GM21737 (cell line): ENCODE measurements at regions not wholly inside any gene's neighbourhood (a gene's known extent, or its start where the extent isn't known, plus 50 kb on each side); places are given as distances from the start of the nearest gene placed in this dataset.
A peak's percentile ranks its signal among the peaks of the same experiment; 100 is the strongest.
"Not testable (repeated sequence)": the region's sequence is repeated elsewhere in the genome, so short reads cannot be mapped to it uniquely, and the experiment has no call there.

Experiments used
- ATAC-seq: cut with Tn5 transposase; IDR thresholded peaks from one replicate; pipeline ENCODE4 v1.9.1; 2021; ENCODE audit warnings: mild to moderate bottlenecking, moderate library complexity; ENCODE audit not compliant: unreplicated experiment

DNA sequence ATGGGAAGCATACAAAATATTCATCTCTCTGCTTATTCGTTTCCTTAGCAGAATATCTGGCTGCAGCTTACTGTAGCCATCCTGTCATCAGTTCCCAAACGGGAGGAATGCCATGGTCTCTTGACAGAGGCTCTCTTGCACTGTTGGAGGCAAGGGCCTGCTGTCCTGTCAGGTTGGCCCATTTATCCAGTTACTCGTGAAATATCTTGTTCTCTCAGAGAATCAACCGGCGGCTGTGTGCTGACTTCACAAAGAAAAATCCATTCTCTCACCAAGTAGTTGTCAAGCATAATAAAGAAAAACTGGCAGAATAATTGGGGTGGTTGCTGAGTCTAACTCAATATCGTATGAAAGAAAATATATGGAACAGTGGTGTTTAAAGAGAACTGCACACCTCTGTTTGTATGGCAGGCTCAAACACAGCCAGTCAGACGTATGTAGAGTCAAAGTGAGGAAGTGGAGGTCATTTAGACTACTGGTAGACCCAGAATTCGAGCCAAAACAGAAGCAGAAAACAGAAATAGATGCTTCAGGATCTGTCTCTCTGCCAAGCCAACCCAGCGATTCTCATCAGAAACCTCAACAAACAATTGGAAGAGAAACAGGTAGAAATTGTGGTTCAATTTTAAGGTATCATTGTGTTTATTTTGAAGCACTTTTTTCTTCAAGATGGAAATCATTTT, 349.2 kb upstream of the PRKCQ start:
- no peak for ATAC-seq

DNA sequence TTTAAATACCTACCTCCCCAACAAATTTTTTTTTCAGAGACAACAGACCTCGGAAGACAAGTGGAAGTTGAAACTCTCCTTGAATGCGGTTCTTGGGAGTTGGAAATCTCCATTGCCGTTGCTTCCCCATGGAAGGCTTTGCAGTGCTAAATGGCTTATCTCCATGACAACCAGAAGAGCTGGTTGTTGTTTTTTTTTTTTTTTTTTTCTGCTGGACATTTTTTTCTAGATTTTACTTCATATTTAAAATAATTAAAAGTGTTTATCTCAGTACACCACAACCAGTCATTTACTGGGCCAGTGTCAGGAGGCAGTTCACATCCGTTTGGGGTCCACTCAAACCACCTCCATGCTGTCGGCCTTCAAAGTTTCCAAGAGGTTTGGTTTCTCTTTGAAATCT, 348.5 kb upstream of the PRKCQ start:
- ATAC-seq: no peak

DNA sequence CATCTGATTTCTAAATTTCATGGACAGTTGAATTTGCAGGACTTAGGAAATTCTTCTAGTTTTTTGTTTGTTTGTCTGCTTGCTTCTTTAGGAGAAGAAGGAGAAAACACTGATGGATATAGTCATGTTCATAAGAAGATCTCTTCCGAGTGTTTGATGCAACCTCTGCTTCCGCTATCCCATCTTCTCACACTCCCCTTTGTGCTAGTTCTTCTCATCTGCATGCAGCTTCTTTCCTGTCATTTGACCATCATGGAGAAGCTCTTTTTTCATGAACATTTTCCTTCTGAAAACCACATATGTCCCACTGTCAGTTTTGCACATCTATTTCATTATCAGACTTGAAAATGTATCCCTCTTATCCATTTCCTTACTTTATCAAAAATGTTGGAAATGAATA, 346.9 kb upstream of the PRKCQ start:
- no peak for ATAC-seq

DNA sequence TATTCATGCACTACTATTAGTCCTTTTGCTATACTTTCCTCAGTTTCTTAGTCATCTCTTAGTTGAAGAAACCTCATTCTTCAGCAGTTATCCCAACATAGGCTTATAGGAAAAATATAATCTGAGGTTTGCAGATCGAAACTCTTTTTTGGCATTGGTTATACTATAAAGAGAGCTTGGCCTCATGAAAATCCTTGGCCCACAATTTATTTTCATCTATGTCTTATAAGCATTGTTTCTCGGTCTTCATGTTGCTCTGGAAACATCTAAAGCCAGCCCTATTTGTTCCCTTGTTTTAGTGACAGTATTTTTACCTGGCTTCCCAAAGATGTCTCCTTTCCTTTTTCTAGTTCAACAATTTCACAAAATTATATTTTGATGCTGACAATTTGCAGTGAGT, 345.1 kb upstream of the PRKCQ start:
- no peak for ATAC-seq

DNA sequence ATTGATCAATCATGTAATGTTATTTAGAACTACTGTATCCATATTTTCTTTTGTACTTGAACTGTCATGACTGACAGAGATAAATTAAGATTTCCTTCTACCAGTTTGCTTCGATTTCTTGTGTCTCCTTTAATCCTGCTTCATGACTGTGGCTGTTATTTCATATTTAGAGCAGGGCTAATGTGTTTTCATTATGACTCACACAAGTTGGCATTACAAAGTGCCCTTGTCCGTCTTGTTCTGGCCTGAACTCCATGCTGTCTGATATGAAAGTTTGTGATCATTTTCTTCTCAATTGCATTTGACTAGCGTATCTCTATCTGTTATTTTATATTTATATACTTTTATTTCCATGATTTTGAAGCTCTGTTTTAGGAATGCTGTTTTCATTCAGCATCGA, 344.1 kb upstream of the PRKCQ start:
- ATAC-seq: no peak

DNA sequence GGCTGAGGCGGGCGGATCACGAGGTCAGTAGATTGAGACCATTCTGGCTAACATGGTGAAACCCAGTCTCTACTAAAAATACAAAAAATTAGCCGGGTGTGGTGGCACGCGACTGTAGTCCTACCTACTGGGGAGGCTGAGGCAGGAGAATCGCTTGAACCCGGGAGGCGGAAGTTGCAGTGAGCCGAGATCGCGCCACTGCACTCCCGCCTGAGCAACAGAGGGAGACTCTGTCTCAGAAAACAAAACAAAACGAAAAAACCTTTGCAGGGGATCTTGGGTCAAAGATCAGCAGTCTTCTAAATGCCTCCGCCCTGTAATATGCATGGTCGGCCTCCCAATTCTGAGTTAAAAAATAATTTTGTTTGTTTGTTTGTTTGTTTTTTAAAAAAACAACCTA, 340.9 kb upstream of the PRKCQ start:
- ATAC-seq: not testable (repeated sequence)

DNA sequence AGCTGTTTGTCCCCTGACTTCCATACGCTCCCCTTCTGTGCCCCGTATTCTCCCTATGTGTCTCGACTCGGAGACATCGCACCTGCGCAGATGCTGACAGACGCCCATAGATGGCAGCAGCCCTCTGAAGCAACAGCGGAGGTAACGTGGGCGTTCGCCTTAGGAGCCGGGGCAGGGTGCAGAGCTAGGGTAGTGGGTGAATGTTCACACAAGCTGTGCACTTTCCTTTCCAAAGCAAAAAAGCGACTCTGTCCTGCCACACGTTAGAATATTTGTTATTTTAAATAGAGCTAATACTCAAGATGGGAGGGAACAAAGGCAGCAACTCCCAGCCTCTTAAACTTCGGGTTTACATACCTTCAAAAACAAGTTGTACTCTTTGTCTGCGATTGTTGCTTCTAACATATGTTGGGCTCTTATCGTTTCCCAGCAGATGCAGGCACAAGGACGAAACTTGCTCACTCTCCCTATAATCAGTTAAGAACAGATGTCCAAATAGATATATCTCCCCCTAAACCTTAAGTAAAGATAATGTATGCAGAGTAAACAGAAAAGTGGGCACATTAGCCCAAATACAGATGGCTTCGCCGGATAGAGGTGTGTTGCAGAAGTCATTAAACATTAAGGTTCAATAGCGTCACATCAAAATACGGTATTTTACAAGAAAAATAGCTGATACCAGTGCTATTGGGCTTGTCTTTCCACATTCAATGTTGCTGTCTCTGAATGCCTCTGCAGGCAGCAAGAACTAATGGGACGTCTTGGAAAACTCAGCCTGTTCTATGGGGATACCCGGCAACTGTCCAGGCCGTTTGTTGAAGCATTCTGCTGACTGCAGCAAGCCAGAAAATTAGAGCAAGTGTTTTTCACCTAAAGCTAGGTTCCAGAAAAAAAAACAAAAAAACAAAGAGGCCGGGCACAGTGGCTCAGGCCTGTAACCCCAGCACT, 340.3 kb upstream of the PRKCQ start:
- peak; percentile 94 for ATAC-seq

DNA sequence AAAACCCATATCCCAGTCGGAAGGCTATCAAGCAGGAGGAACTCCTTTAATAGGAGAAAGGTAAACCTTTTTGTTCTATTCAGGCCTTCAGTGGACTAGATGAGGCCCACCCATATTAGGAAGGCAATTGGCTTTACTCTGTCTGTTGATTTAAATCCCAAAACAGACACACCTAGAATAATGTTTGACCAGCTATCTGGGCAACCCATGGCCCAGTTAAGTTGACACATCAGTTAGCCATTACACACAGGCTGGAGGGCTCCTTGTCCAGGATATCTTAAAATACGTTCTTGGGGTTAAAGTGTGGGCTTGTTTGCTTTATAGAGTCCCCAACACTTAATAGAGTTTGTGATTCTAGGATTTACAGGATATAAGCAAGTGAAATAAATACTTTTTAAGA, 339.0 kb upstream of the PRKCQ start:
- ATAC-seq: no peak

DNA sequence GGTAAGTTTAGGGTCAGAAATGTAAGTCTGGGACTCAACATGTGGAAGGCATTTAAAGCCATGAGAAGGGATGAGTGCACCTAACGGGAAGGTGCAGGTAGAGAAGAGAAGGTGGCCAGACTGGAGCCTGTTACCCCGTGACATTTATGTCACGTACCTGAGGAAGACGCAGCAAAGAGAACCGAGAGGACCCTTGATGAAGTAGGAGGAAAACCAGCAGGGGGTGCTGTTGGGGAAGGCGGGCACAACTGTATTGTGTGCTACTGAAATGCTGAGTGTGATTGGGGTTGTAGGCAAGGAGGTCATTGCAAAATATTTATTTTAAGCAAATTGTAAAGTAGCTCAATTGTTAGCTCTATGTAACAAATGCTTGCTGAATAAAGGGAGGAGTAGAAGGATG, 338.2 kb upstream of the PRKCQ start:
- ATAC-seq: no peak

DNA sequence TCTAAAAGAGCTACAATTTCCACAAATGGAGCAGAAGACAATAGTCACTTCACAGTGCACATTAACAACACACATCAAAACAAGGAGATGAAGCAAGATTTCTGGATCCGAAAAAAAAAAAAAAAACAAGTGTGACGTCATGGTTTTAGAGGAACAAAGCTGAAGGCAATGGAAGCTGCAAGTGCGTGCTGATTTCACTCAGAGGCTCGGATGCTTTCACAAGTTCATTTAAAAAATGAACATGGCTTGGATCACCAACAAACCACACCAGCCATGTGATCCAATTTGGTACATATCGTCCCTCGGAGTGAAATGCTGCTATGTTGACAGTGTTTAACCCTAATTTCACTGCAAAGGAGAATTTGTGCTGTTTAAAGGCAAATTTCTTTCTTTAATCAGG, 337.0 kb upstream of the PRKCQ start:
- ATAC-seq: no peak

DNA sequence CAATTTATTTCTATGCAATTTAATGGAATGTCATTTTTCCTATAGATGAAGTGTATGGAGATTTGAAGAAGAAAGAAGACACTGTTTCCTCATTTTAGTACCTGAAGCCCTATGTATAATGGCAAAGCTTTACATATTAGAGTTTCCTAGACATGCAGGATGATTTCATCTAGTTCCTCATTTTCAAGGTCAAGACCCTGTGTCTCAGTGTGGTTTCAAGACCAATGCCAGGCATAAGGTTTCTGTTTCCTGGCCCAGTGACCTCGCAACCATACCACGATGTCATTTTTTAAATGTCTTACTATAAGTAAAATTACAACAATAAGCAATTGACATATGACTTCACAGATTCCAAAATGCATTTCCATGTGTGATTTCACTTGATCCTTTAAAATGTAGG, 336.5 kb upstream of the PRKCQ start:
- ATAC-seq: no peak

DNA sequence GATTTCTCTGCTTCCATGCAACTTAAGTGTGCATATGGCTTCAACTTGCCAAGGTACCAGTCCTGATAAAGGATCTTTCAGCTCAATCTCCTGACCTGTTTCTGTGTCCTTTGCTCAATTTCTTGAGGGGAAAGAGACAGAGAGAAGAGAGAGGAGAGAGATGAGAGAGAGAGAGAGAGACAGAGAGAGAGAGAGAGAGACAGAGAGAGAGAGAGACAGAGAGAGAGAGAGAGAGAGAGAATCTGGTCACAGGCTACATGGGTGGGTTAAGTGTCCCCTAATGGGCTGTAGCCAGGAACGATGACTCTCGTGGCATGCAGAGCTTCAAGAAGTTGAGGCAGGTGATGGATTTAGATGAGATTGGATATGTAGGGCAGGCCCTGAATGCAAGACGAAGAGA, 335.2 kb upstream of the PRKCQ start:
- ATAC-seq: no peak

DNA sequence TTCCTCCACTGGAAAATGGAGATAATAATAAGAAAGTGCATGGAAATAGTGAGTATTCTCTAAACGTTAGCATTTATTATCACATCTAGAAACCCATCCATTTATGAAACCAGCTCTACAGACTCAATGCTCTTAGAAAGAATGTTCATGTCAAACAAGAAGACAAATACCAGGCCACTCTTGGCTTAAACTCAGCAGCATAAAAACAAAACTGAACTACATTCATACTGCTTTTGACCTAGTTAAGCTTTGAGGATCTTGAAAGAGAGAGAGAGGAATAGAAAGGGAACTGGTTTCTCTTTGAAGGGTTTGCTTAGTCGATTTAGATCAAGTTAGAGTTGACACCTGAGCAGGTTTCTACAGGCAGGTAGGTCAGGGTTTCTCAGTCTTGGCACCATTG, 332.9 kb upstream of the PRKCQ start:
- ATAC-seq: no peak

DNA sequence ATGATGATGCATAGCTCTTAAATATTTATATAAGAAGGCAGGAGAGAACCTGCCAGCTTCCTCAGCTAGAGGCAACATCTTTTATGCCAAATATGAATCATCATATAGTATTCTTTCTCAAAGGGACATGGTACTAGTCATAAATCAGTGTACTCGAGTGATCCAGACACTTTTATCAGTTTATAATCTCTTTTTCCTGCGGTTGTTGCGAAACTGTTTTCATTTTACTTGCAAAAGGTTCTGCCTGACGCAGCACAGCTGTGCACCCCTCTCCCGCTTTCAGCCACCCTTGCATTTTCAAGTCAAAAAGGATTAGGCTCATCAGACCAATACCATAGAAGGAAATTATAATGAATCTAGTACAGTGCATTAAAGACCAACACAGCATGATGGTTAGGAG, 332.3 kb upstream of the PRKCQ start:
- ATAC-seq: no peak

DNA sequence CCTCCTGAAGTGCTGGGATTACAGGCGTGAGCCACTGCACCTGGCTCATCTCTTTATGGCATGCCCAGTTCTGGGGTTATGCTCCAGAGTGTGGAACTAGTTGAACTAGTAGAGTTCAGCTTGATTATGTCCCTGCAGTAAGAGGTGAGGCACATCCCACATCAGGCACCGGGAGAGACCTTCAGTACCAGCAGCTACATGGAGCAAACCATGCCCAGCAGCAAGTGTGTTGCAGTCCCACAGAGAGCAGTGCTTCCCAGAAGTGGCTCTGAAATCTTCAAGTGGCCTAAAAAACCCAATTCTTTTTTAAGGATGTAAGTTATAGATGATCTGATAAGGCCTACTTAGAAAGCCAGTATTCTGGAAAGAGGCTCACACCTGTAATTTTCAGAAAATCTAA, 331.9 kb upstream of the PRKCQ start:
- no peak for ATAC-seq

DNA sequence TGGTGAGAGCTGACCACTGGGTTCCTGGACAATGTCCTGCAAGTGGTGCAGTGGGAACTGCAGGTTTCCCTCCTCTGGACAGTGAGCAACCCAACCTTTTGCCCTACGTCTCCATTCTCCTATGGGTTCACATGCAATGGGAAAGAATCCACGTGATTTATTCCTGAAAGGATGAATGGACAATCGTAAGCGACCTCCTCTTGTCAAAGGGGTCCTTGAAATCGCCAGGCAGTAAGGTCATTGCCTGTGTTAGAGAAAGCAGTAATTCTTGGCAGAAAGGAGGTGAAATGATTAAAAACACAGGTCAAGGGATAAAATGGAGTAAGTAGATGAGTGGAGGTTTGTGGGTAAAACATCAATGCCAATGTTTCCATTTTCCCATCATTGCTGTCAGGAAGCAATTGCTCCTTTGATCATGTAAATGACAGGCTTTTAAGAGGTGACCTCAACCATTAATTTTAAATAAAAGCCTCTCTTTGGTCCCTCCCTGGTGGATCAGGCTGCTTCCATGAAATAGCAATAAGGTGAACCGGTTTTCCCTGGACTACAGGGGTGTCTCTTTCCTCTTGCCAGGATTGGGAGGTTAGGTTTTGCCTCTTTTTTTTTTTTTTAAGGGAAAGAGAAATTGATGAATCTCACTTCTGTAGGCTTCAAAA, 330.0 kb upstream of the PRKCQ start:
- ATAC-seq: no peak

DNA sequence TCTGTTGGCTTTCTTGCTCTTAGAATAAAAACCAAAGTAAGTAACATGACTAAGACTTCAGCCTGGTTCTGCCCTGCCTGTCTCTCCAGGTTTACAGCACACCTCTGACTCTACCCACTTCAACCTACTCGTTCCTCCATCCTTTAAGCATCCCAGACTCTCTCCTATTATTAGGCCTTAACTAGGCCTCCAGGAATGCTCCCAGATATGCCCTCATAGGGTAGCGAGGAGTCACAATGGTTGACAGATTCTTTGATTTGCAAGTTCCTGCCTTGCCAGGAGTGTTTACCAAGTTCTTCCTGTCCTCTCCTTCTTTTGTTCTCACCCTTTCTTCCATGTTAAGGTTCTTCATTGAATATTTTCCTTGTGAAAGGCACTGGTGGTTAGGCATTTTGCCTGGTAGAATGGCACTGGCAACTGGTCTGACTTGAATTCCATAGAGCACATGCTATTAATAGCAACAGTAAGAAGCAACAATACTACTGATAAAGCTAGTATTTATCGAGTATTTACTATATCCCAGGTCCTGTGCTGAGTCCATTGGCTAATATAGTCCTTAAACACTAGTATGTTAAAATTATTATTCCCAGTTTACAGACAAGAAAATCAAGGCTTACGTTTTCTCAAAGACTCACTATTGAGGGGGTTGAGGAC, 327.9 kb upstream of the PRKCQ start:
- ATAC-seq: no peak

DNA sequence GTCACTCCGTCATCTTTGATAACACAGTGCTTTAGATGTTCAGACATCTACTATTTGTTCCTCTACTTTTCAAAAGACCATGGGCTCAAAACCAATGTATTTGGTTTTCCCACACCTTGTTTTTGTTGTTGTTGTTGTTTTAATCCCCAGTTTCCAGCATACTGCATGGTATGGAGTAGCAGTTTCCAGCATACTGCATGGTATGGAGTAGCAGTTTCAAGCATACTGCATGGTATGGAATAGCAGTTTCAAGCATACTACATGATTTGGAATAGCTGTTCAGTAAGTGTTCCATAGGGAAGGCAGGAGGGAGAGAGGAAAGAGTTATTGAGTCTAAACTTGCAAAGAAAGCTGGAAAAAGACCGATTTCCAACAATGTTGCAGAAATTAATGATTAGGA, 314.3 kb upstream of the PRKCQ start:
- no peak for ATAC-seq

DNA sequence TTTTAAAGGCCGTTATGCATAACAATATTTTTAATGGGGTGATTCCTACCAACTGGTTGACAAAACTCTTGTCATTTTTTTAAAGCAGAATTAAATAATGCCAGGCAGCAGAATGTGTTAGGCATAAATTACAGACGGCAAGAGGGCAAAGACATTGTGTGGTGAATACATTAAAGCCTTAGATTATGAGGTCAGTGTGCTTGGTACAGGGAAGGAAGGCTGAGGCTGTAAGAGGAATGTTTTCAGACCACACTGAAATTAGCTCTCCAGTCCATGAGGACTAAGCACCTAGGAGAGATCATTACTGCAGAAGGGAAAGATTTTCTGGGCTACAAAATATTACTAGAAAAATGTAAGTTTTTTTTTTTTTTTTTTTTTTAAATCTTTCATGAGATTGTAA, 312.8 kb upstream of the PRKCQ start:
- no peak for ATAC-seq

DNA sequence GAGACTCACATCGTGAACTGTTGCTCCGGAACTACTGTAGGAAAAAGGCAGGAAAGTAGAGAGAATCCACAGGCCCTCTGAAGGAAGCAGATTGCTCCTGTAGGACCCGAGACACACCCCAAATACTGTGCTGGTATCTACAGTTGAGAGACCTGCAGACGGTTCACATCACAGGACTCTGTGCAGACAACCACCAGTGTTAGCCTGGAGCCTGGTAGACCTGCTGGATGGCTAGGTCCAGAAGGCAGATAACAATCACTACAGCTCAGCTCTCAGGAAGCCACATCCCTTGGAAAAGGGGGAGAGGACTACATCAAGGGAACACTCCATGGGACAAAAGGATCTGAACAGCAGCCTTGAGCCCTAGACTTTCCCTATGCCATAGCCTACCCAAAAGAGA, 311.8 kb upstream of the PRKCQ start:
- no peak for ATAC-seq

DNA sequence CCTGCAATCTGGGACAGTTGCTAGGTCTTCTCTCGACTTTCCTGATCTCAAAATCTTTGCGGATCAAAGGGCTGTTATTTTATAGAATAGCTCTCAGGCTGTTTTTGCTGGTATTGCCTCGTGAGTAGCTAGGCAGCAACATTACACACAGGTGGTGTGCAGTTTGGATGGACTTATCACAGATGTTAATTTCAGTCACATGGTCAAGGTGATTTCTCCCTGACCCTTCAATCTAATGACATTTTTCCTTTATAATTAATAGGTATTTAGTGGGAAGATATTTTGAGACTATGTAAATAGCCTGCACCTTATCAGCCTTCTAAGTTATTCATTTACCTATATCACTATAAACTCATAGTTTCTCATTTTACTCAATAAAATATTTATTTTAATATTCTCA, 309.6 kb upstream of the PRKCQ start:
- ATAC-seq: no peak
